HG02759 (cell line): ENCODE measurements at regions not wholly inside any gene's neighbourhood (a gene's known extent, or its start where the extent isn't known, plus 50 kb on each side); places are given as distances from the start of the nearest gene placed in this dataset.

Experiments
- ATAC-seq: cut with Tn5 transposase; IDR thresholded peaks from one replicate; pipeline ENCODE4 v1.9.1; 2021; ENCODE audit warnings: mild to moderate bottlenecking, moderate library complexity; ENCODE audit not compliant: unreplicated experiment

- ATAC-seq = no peak
Observed at GRCh38 chr5:163385271-163385670, 52.1 kb upstream of the CCNG1 start.

GRCh38 chr5:163385824-163386223, 51.6 kb upstream of the CCNG1 start:
- no peak for ATAC-seq

- no peak for ATAC-seq
Observed at GRCh38 chr5:163386352-163386751, 51.0 kb upstream of the CCNG1 start.

GRCh38 chr5:163387589-163388343, 49.6 kb upstream of the CCNG1 start:
- no peak for ATAC-seq
